ENCODE measurements at regions not wholly inside any gene's neighbourhood (a gene's known extent, or its start where the extent isn't known, plus 50 kb on each side); places are given as distances from the start of the nearest gene placed in this dataset.
"Not testable (repeated sequence)": the region's sequence is repeated elsewhere in the genome, so short reads cannot be mapped to it uniquely, and the experiment has no call there.

DNA sequence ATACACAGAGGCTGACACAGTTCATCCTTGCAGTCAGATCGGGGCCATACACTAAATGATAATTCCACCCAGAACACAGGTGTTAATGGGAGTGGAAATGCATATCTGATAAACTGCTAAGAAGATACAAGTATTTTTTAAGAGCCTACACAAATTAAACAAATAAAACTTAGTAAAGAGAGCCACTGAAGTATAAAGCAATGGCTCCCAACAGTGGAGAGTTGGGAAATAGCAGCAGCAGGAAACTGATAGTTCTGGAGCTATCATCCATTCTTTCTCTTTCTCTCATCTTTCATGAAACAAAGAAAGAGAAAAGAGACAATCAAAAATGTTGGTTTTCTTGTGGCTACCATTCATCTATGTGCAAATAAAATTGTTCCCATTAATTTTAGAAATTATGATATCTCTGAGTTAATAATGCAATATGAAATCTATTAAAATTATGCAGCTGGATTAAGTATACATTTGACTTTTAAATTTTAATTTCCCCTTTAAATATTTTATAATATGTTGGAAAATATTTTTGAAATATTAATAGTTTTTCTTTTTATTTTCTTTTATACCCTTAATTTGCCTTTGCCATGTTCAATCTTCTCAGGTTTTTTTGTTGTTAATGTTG is 120.8 kb downstream of the EMB start:
- DNase-seq (ENCODE audit: low spot score in 2 of 2) = no peak
- Histone ChIP-seq H3K4me1 (no peaks in the 10 kb centered on the region), H3K9me3 (no peaks in the 10 kb centered on the region), H3K36me3 (no peaks in the 10 kb centered on the region), H3K27ac (no peak overlapping the region), H3K27me3 (no peaks in the 10 kb centered on the region), H3K4me3 (no peak overlapping the region)
- no peak for TF ChIP-seq POLR2A (IDR thresholded peaks at IDR 0.05)
- TF ChIP-seq, protein P1, sequence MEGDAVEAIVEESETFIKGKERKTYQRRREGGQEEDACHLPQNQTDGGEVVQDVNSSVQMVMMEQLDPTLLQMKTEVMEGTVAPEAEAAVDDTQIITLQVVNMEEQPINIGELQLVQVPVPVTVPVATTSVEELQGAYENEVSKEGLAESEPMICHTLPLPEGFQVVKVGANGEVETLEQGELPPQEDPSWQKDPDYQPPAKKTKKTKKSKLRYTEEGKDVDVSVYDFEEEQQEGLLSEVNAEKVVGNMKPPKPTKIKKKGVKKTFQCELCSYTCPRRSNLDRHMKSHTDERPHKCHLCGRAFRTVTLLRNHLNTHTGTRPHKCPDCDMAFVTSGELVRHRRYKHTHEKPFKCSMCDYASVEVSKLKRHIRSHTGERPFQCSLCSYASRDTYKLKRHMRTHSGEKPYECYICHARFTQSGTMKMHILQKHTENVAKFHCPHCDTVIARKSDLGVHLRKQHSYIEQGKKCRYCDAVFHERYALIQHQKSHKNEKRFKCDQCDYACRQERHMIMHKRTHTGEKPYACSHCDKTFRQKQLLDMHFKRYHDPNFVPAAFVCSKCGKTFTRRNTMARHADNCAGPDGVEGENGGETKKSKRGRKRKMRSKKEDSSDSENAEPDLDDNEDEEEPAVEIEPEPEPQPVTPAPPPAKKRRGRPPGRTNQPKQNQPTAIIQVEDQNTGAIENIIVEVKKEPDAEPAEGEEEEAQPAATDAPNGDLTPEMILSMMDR (IDR thresholded peaks at IDR 0.05) = no peak
- TF ChIP-seq POLR2AphosphoS5 (IDR thresholded peaks at IDR 0.05) = no peak
- no peak for TF ChIP-seq EP300 (IDR thresholded peaks at IDR 0.05)
- 67% methylated on average over 1 of the region's 1 CpG for WGBS

DNA sequence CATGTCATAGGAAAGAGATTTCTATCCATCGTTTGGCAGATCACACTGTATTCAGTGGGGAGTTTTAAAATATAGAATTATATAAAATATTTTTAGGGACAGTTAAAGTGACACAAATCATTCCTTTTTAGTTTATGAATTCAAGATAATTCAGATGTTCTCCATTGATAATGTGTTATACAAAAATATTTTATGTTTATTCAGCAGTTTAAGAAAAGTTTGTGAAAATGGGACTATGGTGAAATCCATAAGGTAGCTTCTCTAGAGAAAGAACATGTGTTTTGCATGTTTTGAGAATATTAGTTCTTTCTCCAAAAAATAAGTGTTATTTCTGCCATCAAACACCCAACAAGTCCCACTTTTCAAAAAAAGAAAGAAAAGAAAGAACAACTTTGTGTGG is 122.9 kb downstream of the EMB start:
- 36% methylated on average over 1 of the region's 1 CpG for WGBS
- Histone ChIP-seq H3K4me1 (no peaks in the 10 kb centered on the region), H3K4me3 (no peak overlapping the region), H3K36me3 (no peaks in the 10 kb centered on the region), H3K9me3 (no peaks in the 10 kb centered on the region), H3K27me3 (no peaks in the 10 kb centered on the region), H3K27ac (no peak overlapping the region)
- no peak for DNase-seq (ENCODE audit: low spot score in 2 of 2)
- TF ChIP-seq POLR2A (IDR thresholded peaks at IDR 0.05) (no peak), EP300 (IDR thresholded peaks at IDR 0.05) (no peak), POLR2AphosphoS5 (IDR thresholded peaks at IDR 0.05) (no peak)

DNA sequence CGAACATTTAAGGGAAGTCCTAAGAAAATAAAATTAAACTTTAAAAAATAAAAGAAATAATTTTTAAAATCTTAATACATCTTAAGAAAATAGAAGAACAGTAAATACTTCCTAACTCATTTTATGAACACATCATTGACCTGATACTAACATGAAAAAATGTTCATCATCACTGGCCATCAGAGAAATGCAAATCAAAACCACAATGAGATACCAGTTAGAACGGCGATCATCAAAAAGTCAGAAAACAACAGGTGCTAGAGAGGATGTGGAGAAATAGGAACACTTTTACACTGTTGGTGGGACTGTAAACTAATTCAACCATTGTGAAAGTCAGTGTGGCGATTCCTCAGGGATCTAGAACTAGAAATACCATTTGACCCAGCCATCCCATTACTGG is 134.6 kb downstream of the EMB start:
- not testable (repeated sequence) for H3K4me1 ChIP-seq; H3K27me3 ChIP-seq; H3K4me3 ChIP-seq; H3K27ac ChIP-seq; H3K36me3 ChIP-seq; H3K9me3 ChIP-seq; DNase-seq (ENCODE audit: low spot score in 2 of 2)
- 73% methylated on average over 4 of the region's 4 CpGs for WGBS

DNA sequence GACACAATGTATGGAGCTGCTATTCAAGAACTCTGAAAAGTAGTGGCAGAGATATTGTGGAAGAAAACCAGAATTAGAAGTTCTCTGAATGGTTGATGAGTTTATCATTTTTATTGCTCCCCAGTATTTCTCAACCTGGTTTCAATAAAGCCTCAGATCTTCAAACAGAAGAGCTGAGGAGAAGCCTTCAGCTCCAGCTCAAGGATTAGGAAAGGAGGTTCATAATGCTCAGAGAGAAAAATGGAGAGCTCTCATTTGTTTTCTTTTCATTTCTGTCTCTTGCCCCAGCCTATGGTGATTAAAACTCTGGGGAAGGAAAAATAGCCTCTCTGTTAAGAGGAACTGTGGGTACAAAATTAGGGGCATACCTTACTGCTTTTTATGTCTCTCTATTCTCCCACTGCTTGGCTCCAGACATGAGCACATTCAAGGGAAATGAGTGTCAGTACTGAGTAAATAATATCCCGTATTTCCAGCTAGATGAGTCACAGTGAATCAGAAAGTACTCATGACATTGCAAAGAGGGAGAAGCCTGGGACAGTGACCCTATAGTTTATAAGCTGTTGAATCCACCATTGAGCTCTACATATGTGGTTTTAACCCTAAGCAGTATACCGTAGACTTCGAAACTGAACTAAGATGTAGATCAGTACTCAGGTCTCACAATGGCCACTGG is 138.1 kb downstream of the EMB start:
- Histone ChIP-seq H3K27me3 (no peaks in the 10 kb centered on the region), H3K9me3 (no peaks in the 10 kb centered on the region), H3K27ac (no peak overlapping the region), H3K4me3 (no peak overlapping the region), H3K4me1 (no peaks in the 10 kb centered on the region), H3K36me3 (no peaks in the 10 kb centered on the region)
- WGBS = 82% methylated on average over 3 of the region's 3 CpGs
- no peak for TF ChIP-seq POLR2AphosphoS5 (IDR thresholded peaks at IDR 0.05)
- TF ChIP-seq EP300 (IDR thresholded peaks at IDR 0.05) = no peak
- TF ChIP-seq, protein P1 (IDR thresholded peaks at IDR 0.05) = no peak
- no peak for TF ChIP-seq POLR2A (IDR thresholded peaks at IDR 0.05)
- DNase-seq (ENCODE audit: low spot score in 2 of 2) = no peak

DNA sequence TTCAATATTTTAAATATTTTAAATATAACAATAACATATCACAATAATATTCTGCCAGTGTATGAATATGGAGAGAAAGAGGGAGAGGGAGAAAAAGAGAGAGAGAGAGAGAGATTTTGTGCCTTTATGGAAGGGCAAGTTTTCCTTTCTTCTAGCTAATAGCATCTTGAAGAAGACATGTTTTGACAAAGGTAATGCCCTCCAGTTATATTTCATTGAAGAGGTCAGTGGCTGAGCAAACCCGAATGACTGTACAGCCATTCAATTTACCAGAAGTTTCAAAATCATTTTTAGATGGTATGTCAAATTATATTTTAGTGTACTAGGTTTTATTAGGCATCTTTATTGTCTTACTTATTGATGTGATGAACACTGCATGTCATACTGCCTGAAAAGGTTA is 139.3 kb downstream of the EMB start:
- Histone ChIP-seq H3K4me1 (no peaks in the 10 kb centered on the region), H3K4me3 (no peak overlapping the region), H3K27ac (no peak overlapping the region), H3K36me3 (no peaks in the 10 kb centered on the region), H3K9me3 (no peaks in the 10 kb centered on the region), H3K27me3 (no peaks in the 10 kb centered on the region)
- 21% methylated on average over 1 of the region's 1 CpG for WGBS
- TF ChIP-seq POLR2A (IDR thresholded peaks at IDR 0.05) = no peak
- TF ChIP-seq POLR2AphosphoS5 (IDR thresholded peaks at IDR 0.05) = no peak
- TF ChIP-seq EP300 (IDR thresholded peaks at IDR 0.05) = no peak
- TF ChIP-seq, protein P1 (IDR thresholded peaks at IDR 0.05) = no peak
- no peak for DNase-seq (ENCODE audit: low spot score in 2 of 2)

DNA sequence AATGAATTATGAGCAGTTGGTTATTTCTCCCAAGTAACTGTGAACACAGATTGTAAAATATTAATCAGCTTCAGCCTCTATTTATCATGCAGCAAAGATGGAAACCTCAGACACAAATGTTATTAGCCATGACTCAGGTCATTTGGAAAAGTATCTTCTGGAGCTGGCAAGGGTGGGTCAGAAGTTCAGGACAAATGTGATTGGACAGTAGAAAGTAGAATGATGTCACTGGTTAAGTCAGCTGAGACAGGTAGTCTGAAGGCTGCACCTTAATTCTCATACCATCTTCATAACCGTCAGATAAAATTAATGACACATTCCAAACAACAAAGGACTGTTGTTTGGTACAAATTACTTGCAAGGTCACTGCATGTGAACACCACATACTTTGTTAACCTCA is 140.2 kb downstream of the EMB start:
- Histone ChIP-seq H3K27me3 (no peaks in the 10 kb centered on the region), H3K4me1 (no peaks in the 10 kb centered on the region), H3K36me3 (no peaks in the 10 kb centered on the region), H3K9me3 (no peaks in the 10 kb centered on the region), H3K4me3 (no peak overlapping the region), H3K27ac (no peak overlapping the region)
- TF ChIP-seq POLR2A (IDR thresholded peaks at IDR 0.05) (no peak), EP300 (IDR thresholded peaks at IDR 0.05) (no peak), POLR2AphosphoS5 (IDR thresholded peaks at IDR 0.05) (no peak)
- TF ChIP-seq, protein P1 (IDR thresholded peaks at IDR 0.05) = no peak
- WGBS = 80% methylated on average over 1 of the region's 1 CpG
- DNase-seq (ENCODE audit: low spot score in 2 of 2) = no peak
